ENCODE measurements at regions not wholly inside any gene's neighbourhood (a gene's known extent, or its start where the extent isn't known, plus 50 kb on each side); places are given as distances from the start of the nearest gene placed in this dataset.

DNA sequence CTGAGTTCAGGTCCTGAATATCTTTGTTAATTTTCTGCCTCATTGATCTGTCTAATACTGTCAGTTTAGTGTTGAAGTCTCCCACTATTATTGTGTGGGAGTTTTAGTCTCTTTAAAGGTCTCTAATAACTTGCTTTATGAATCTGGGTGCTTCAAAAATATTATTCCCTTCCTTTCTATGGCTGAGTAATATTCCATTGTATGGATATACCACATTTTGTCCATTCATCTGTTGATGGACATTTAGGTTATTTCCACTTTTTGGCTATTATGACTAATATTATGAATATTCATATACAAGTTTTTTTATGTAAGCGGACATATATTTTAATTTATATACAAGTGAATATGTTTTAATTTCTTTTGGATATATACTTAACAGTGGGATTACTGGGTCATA lies 82.7 kb downstream of the SDR9C7 start:
- Histone ChIP-seq H3F3A (ENCODE audit: control insufficient read depth, insufficient read depth) (no peaks in the 10 kb centered on the region), H3K27me3 (ENCODE audit: control insufficient read depth, low read length) (no peaks in the 10 kb centered on the region; the same call in 1 of the 2 replicates), H3K9me3 (ENCODE audit: control insufficient read depth, insufficient read depth, low read length) (no peaks in the 10 kb centered on the region), H3K4me1 (ENCODE audit: control insufficient read depth, low read length) (no peaks in the 10 kb centered on the region), H3K36me3 (ENCODE audit: control insufficient read depth, low read length) (no peaks in the 10 kb centered on the region), H3K4me3 (ENCODE audit: low read length) (no peak overlapping the region), H3K4me2 (ENCODE audit: low read length) (no peak overlapping the region), H3K79me2 (ENCODE audit: control insufficient read depth, low read length) (no peaks in the 10 kb centered on the region), H3K9me2 (replicated peaks; ENCODE audit: control insufficient read depth, low read length) (no peaks in the 10 kb centered on the region), H4K20me1 (ENCODE audit: control insufficient read depth, insufficient read depth, low read depth, low read length) (no peaks in the 10 kb centered on the region), H3K27ac (ENCODE audit: low read depth, low read length) (no peak overlapping the region)
- TF ChIP-seq EZH2phosphoT487 (IDR thresholded peaks at IDR 0.05; ENCODE audit: borderline replicate concordance, low read length): no peak
- TF ChIP-seq, protein P1, sequence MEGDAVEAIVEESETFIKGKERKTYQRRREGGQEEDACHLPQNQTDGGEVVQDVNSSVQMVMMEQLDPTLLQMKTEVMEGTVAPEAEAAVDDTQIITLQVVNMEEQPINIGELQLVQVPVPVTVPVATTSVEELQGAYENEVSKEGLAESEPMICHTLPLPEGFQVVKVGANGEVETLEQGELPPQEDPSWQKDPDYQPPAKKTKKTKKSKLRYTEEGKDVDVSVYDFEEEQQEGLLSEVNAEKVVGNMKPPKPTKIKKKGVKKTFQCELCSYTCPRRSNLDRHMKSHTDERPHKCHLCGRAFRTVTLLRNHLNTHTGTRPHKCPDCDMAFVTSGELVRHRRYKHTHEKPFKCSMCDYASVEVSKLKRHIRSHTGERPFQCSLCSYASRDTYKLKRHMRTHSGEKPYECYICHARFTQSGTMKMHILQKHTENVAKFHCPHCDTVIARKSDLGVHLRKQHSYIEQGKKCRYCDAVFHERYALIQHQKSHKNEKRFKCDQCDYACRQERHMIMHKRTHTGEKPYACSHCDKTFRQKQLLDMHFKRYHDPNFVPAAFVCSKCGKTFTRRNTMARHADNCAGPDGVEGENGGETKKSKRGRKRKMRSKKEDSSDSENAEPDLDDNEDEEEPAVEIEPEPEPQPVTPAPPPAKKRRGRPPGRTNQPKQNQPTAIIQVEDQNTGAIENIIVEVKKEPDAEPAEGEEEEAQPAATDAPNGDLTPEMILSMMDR (IDR thresholded peaks at IDR 0.05; ENCODE audit: low read depth, low read length, poor library complexity, severe bottlenecking): no peak

DNA sequence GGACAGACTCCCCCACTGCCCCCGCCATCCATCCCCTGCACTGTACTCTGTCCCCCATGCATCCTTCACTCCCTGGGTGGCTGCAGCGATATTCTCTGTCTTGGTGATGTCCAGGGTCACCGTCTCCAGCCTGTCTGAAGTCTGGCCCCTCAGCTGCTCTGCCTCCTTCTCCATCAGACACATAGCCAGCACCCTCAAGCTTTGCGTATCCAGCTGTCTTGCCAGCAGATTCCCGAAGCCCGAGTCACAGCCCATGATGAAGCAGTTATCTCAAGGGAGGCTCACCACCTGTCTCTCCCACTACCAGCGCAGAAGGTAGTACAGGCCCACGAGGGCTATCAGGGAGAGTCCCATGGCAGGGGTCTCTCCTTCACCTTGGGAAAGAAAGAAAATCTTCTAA lies 77.8 kb downstream of the HSD17B6 start:
- H3K36me3 ChIP-seq (ENCODE audit: control insufficient read depth, low read length): no peaks in the 10 kb centered on the region
- TF ChIP-seq EZH2phosphoT487 (IDR thresholded peaks at IDR 0.05; ENCODE audit: borderline replicate concordance, low read length): no peak
- TF ChIP-seq, protein P1 (IDR thresholded peaks at IDR 0.05; ENCODE audit: low read depth, low read length, poor library complexity, severe bottlenecking): no peak
- H3K9me2 ChIP-seq (replicated peaks; ENCODE audit: control insufficient read depth, low read length): no peaks in the 10 kb centered on the region

DNA sequence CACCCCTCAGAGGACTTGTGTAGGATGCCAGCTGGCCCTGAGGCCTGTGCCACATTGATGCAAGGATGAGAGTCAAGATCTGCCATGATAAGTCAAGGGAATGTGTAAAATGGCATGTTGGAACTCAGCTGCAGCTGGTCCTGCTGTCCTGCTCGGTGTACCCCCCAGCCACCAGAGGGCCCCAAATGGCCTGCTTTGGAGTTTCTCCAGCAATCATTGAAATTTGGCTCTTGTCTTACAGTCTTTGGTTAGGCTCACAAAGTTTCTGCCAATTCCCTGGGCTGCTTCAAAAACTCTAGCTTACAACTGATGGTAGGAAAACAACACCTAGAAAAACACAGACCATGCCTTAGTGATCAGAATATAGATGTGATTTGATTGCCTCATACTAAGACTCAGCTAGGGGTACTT lies 76.8 kb downstream of the HSD17B6 start:
- H3K4me3 ChIP-seq (ENCODE audit: low read length): no peak overlapping the region
- no peak overlapping the region for H3K27ac ChIP-seq (ENCODE audit: low read depth, low read length)
- H3K9me2 ChIP-seq (replicated peaks; ENCODE audit: control insufficient read depth, low read length): no peaks in the 10 kb centered on the region
- no peaks in the 10 kb centered on the region for H3K79me2 ChIP-seq (ENCODE audit: control insufficient read depth, low read length)
- H3K4me1 ChIP-seq (ENCODE audit: control insufficient read depth, low read length): peaks cover 13% of the 10 kb centered on the region
- H3K27me3 ChIP-seq (ENCODE audit: control insufficient read depth, low read length): peaks cover 12% of the 10 kb centered on the region
- no peak for TF ChIP-seq EZH2phosphoT487 (IDR thresholded peaks at IDR 0.05; ENCODE audit: borderline replicate concordance, low read length)
- TF ChIP-seq, protein P1 (IDR thresholded peaks at IDR 0.05; ENCODE audit: low read depth, low read length, poor library complexity, severe bottlenecking): peak; percentile 79
- H3K36me3 ChIP-seq (ENCODE audit: control insufficient read depth, low read length): no peaks in the 10 kb centered on the region
- no peaks in the 10 kb centered on the region for H4K20me1 ChIP-seq (ENCODE audit: control insufficient read depth, insufficient read depth, low read depth, low read length)
- no peak overlapping the region for H3K4me2 ChIP-seq (ENCODE audit: low read length)
- no peaks in the 10 kb centered on the region for H3F3A ChIP-seq (ENCODE audit: control insufficient read depth, insufficient read depth)
- H3K9me3 ChIP-seq (ENCODE audit: control insufficient read depth, insufficient read depth, low read length): no peaks in the 10 kb centered on the region

More for the DNA sequence above, 77.8 kb downstream of the HSD17B6 start:
- Histone ChIP-seq H3K79me2 (ENCODE audit: control insufficient read depth, low read length) (no peaks in the 10 kb centered on the region), H3K27me3 (ENCODE audit: control insufficient read depth, low read length) (peaks cover 12% of the 10 kb centered on the region), H3K27ac (ENCODE audit: low read depth, low read length) (no peak overlapping the region), H3K4me2 (ENCODE audit: low read length) (no peak overlapping the region), H3F3A (ENCODE audit: control insufficient read depth, insufficient read depth) (no peaks in the 10 kb centered on the region), H3K9me3 (ENCODE audit: control insufficient read depth, insufficient read depth, low read length) (no peaks in the 10 kb centered on the region), H4K20me1 (ENCODE audit: control insufficient read depth, insufficient read depth, low read depth, low read length) (no peaks in the 10 kb centered on the region), H3K4me1 (ENCODE audit: control insufficient read depth, low read length) (peaks cover 13% of the 10 kb centered on the region), H3K4me3 (ENCODE audit: low read length) (no peak overlapping the region)

DNA sequence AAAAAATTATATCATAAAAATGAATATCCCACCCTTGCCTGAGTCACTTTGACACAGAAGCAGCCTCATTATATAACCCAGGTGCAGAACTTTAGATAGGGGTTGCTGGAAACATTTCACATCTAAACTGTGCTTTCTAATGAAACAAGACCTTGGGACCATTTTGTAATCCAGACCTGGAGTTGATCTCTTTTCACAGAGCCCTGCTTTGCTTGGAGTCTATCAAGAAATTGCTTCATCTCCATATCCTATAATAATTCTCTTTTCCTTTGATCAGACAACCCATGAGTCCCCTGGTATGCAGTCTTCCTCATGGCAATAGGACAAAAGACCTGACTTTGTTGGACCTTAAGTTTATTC lies 76.3 kb downstream of the HSD17B6 start:
- Histone ChIP-seq H3K27ac (ENCODE audit: low read depth, low read length) (no peak overlapping the region), H3K79me2 (ENCODE audit: control insufficient read depth, low read length) (no peaks in the 10 kb centered on the region), H3K9me2 (replicated peaks; ENCODE audit: control insufficient read depth, low read length) (no peaks in the 10 kb centered on the region), H3F3A (ENCODE audit: control insufficient read depth, insufficient read depth) (no peaks in the 10 kb centered on the region), H3K27me3 (ENCODE audit: control insufficient read depth, low read length) (peaks cover 12% of the 10 kb centered on the region), H3K9me3 (ENCODE audit: control insufficient read depth, insufficient read depth, low read length) (no peaks in the 10 kb centered on the region), H3K36me3 (ENCODE audit: control insufficient read depth, low read length) (no peaks in the 10 kb centered on the region), H3K4me3 (ENCODE audit: low read length) (no peak overlapping the region), H3K4me2 (ENCODE audit: low read length) (no peak overlapping the region), H4K20me1 (ENCODE audit: control insufficient read depth, insufficient read depth, low read depth, low read length) (no peaks in the 10 kb centered on the region), H3K4me1 (ENCODE audit: control insufficient read depth, low read length) (peaks cover 13% of the 10 kb centered on the region)
- TF ChIP-seq, protein P1 (IDR thresholded peaks at IDR 0.05; ENCODE audit: low read depth, low read length, poor library complexity, severe bottlenecking): no peak
